ENCODE measurements at regions not wholly inside any gene's neighbourhood (a gene's known extent, or its start where the extent isn't known, plus 50 kb on each side); places are given as distances from the start of the nearest gene placed in this dataset.

GRCh38 chr6:166719019-166719418 is 92.0 kb upstream of the RPS6KA2 start:
- no peak for FAIRE-seq
- no peak for TF ChIP-seq CTCF (optimal IDR thresholded peaks at IDR 0.05 in 1 of 3, IDR thresholded peaks at IDR 0.05 in 1 of 3, conservative IDR thresholded peaks at IDR 0.05 in 1 of 3; ENCODE audit: extremely low read depth in 1 of 3, insufficient read depth in 2 of 3, low read length in 3 of 3)
- TF ChIP-seq EZH2 (IDR thresholded peaks at IDR 0.05; ENCODE audit: low read length), result no peak
- H3K4me2 ChIP-seq (ENCODE audit: control insufficient read depth, extremely low read depth, insufficient read depth, low read depth, low read length), result no peak overlapping the region

DNA sequence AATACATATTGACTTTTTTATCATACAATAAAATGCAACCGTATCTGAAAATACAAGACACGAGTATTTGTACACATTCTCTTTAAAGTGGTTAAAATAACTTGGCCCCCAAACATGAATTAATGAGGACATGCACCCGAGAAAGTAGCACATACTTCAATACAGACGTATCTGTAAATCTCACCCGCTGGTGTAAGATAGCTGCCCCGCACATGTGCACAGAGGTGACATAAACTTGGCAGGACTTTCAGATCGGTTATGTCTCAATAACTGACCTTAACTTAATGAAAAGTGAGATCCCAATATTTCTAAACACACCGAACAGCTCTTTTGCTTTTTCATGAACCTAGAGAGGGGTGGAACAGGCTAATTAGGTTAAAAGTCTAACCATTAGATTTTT is 91.5 kb upstream of the RPS6KA2 start:
- TF ChIP-seq CTCF (optimal IDR thresholded peaks at IDR 0.05 in 1 of 3, IDR thresholded peaks at IDR 0.05 in 1 of 3, conservative IDR thresholded peaks at IDR 0.05 in 1 of 3; ENCODE audit: extremely low read depth in 1 of 3, insufficient read depth in 2 of 3, low read length in 3 of 3), result no peak
- H3K9me1 ChIP-seq (ENCODE audit: control insufficient read depth, extremely low read depth, insufficient read depth, low read length), result no peaks in the 10 kb centered on the region
- H3K9me3 ChIP-seq (ENCODE audit: control insufficient read depth, low read depth, low read length), result no peaks in the 10 kb centered on the region
- H3K36me3 ChIP-seq (ENCODE audit: control insufficient read depth in 2 of 2, extremely low read depth in 1 of 2, insufficient read depth in 2 of 2, low read length in 2 of 2), result no peaks in the 10 kb centered on the region
- H3K4me3 ChIP-seq (ENCODE audit: control insufficient read depth in 2 of 3, extremely low read depth in 1 of 3, insufficient read depth in 2 of 3, low read depth in 1 of 3, low read length in 3 of 3), result no peak overlapping the region
- no peak overlapping the region for H3K9ac ChIP-seq (ENCODE audit: control insufficient read depth, extremely low read depth, insufficient read depth, low read length)
- no peak overlapping the region for H2AFZ ChIP-seq (ENCODE audit: control insufficient read depth, low read length)
- FAIRE-seq, result no peak
- H4K20me1 ChIP-seq (ENCODE audit: control insufficient read depth, extremely low read depth, insufficient read depth, low read length), result no peaks in the 10 kb centered on the region
- dilution Hi-C loops (cut with MboI; ENCODE audit: extremely low pct_ligation_motif_present, low sequenced_read_pairs), result no loop called here
- no peak overlapping the region for H3K4me2 ChIP-seq (ENCODE audit: control insufficient read depth, extremely low read depth, insufficient read depth, low read depth, low read length)
- no peaks in the 10 kb centered on the region for H3K27me3 ChIP-seq (ENCODE audit: control insufficient read depth, extremely low read depth, insufficient read depth, low read length)
- no peaks in the 10 kb centered on the region for H3K79me2 ChIP-seq (ENCODE audit: control insufficient read depth, insufficient read depth, low read length)
- DNase-seq (ENCODE audit: low read depth, low spot score), result no peak
- no peaks in the 10 kb centered on the region for H3K4me1 ChIP-seq (ENCODE audit: control insufficient read depth, extremely low read depth, insufficient read depth, low read length)
- H3K27ac ChIP-seq (ENCODE audit: control insufficient read depth, insufficient read depth, low read length), result no peak overlapping the region

More at GRCh38 chr6:166719019-166719418, 92.0 kb upstream of the RPS6KA2 start:
- Histone ChIP-seq H3K27ac (ENCODE audit: control insufficient read depth, insufficient read depth, low read length) (no peak overlapping the region), H2AFZ (ENCODE audit: control insufficient read depth, low read length) (no peak overlapping the region), H3K4me3 (ENCODE audit: control insufficient read depth in 2 of 3, extremely low read depth in 1 of 3, insufficient read depth in 2 of 3, low read depth in 1 of 3, low read length in 3 of 3) (no peak overlapping the region), H3K4me1 (ENCODE audit: control insufficient read depth, extremely low read depth, insufficient read depth, low read length) (no peaks in the 10 kb centered on the region), H3K36me3 (ENCODE audit: control insufficient read depth in 2 of 2, extremely low read depth in 1 of 2, insufficient read depth in 2 of 2, low read length in 2 of 2) (no peaks in the 10 kb centered on the region), H3K9me1 (ENCODE audit: control insufficient read depth, extremely low read depth, insufficient read depth, low read length) (no peaks in the 10 kb centered on the region), H3K79me2 (ENCODE audit: control insufficient read depth, insufficient read depth, low read length) (no peaks in the 10 kb centered on the region), H3K9ac (ENCODE audit: control insufficient read depth, extremely low read depth, insufficient read depth, low read length) (no peak overlapping the region), H3K27me3 (ENCODE audit: control insufficient read depth, extremely low read depth, insufficient read depth, low read length) (no peaks in the 10 kb centered on the region), H4K20me1 (ENCODE audit: control insufficient read depth, extremely low read depth, insufficient read depth, low read length) (no peaks in the 10 kb centered on the region), H3K9me3 (ENCODE audit: control insufficient read depth, low read depth, low read length) (no peaks in the 10 kb centered on the region)
- DNase-seq (ENCODE audit: low read depth, low spot score), result no peak
- dilution Hi-C loops (cut with MboI; ENCODE audit: extremely low pct_ligation_motif_present, low sequenced_read_pairs), result no loop called here

Measured in keratinocyte (primary cell).